ENCODE measurements at regions not wholly inside any gene's neighbourhood (a gene's known extent, or its start where the extent isn't known, plus 50 kb on each side); places are given as distances from the start of the nearest gene placed in this dataset.

DNA sequence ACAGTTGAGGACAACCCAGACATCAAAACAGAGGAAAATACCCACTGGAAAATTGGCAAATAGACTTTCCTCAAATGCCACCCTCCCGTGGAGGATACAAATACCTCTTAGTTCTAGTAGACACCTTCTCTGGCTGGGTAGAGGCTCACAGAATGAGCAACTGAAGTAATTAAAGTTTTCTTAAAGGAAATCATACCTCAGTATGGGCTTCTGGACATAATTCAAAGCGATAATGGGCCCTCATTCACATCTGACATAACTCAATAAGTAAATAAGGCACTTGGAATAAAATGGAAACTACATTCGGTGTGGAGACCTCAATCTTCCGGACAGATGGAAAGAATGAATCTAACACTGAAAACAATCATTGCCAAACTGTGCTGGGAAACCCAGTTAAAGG, 115.2 kb upstream of the PLCL2 start:
- TF ChIP-seq GATA2 (IDR thresholded peaks at IDR 0.05; ENCODE audit: low read depth, low read length) (no peak), GATA3 (IDR thresholded peaks at IDR 0.05; ENCODE audit: low read depth, low read length) (no peak)
